Loucy (cell line): ENCODE measurements at regions not wholly inside any gene's neighbourhood (a gene's known extent, or its start where the extent isn't known, plus 50 kb on each side); places are given as distances from the start of the nearest gene placed in this dataset.

Experiments
- CTCF ChIP-seq: fragments of 200-600 bp; sonication (generic); conservative IDR thresholded peaks from 2 replicates; pipeline ENCODE4 v1.5.1; 2014; ENCODE audit warnings: mild to moderate bottlenecking, antibody characterized with exemption, low read length
- EZH2phosphoT487 ChIP-seq: fragments of 200-600 bp; IDR thresholded peaks from 2 replicates; pipeline ENCODE4 v1.6.1; 2018; ENCODE audit warnings: antibody characterized with exemption, mild to moderate bottlenecking, moderate library complexity, borderline replicate concordance

DNA sequence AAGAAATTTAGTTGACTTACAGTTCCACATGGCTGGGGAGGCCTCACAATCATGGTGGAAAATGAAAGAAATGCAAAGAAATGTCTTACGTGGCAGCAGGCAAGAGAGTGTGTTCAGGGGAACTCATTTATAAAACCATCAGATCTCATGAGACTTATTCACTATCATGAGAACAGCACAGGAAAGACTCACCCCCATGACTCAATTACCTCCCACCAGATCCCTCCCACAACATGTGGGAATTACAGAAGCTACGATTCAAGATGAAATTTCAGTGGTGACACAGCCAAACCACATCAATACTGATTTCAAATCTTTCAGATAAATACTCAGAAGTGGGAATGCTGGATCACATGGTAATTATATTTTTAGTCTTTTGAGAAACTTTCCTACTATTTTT, 1357.9 kb downstream of the SLITRK5 start:
- TF ChIP-seq CTCF (no peak), EZH2phosphoT487 (no peak)
